ENCODE measurements at regions not wholly inside any gene's neighbourhood (a gene's known extent, or its start where the extent isn't known, plus 50 kb on each side); places are given as distances from the start of the nearest gene placed in this dataset.

GRCh38 chr3:182233957-182234356 is 522.2 kb downstream of the SOX2 start:
- DNase-seq, result no peak
- Mint-ChIP-seq H3K4me1 (no peaks in the 10 kb centered on the region), H3K9me3 (no peaks in the 10 kb centered on the region), H3K4me3 (no peak overlapping the region), H3K27ac (no peak overlapping the region), H3K36me3 (ENCODE audit: low read depth) (no peaks in the 10 kb centered on the region), H3K27me3 (no peaks in the 10 kb centered on the region)
- intact Hi-C loops (cut with micrococcal nuclease), result no loop called here

- no peaks in the 10 kb centered on the region for H3K4me1 Mint-ChIP-seq
- H3K27ac Mint-ChIP-seq, result no peak overlapping the region
- DNase-seq, result no peak
- intact Hi-C loops (cut with micrococcal nuclease), result no loop called here
- no peak overlapping the region for H3K4me3 Mint-ChIP-seq
- H3K9me3 Mint-ChIP-seq, result no peaks in the 10 kb centered on the region
- H3K27me3 Mint-ChIP-seq, result no peaks in the 10 kb centered on the region
- no peaks in the 10 kb centered on the region for H3K36me3 Mint-ChIP-seq (ENCODE audit: low read depth)
Measured at GRCh38 chr3:182234881-182235280, 523.2 kb downstream of the SOX2 start.

- Mint-ChIP-seq H3K4me3 (no peak overlapping the region), H3K9me3 (no peaks in the 10 kb centered on the region), H3K27me3 (no peaks in the 10 kb centered on the region), H3K27ac (no peak overlapping the region), H3K36me3 (ENCODE audit: low read depth) (no peaks in the 10 kb centered on the region), H3K4me1 (no peaks in the 10 kb centered on the region)
- intact Hi-C loops (cut with micrococcal nuclease), result no loop called here
- DNase-seq, result no peak
Measured at GRCh38 chr3:182235504-182235903, 523.8 kb downstream of the SOX2 start.

DNA sequence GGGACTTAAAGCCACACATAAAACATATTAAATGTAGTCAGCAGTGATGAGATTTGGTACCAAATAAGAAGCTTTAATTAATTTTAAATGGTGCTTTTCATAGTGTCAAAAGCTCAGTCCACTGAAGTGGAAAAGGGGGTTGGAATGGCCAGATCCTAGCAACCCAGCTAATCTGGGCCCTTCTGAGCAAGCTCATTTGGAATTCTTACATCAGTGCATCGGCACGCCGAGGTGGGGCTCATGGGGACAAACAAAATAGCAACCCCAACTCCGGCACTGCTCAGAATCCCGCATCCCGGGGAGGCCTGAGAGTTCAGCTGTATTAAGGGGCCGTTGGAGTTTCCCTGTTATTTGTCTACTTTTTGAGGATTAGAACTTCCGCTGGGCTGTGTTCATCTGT is 526.4 kb downstream of the SOX2 start:
- intact Hi-C loops (cut with micrococcal nuclease), result no loop called here

DNA sequence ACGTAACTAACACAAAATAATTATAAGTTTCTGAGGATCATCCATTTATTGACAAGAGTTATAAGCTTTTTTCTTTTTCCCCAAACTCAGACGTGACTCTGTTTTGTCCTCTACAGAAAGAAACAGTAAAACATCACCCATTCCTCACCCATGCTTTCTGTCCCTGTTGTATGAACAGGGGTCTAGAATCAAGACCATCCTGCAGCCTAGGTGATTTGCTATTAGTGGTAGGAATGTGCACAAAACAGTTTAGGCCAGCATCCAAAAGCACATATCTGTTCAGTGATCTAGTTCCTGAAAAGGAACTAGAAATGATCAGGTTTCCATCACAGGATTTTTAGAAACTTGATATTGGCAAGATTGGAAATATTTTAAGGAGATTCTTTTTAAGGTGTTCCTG is 527.6 kb downstream of the SOX2 start:
- Mint-ChIP-seq H3K4me1 (no peaks in the 10 kb centered on the region), H3K9me3 (no peaks in the 10 kb centered on the region), H3K36me3 (ENCODE audit: low read depth) (no peaks in the 10 kb centered on the region), H3K4me3 (no peak overlapping the region), H3K27me3 (no peaks in the 10 kb centered on the region), H3K27ac (no peak overlapping the region)
- DNase-seq, result no peak
- intact Hi-C loops (cut with micrococcal nuclease), result no loop called here

More for the DNA sequence above, 526.4 kb downstream of the SOX2 start:
- Mint-ChIP-seq H3K36me3 (ENCODE audit: low read depth) (no peaks in the 10 kb centered on the region), H3K27me3 (no peaks in the 10 kb centered on the region), H3K27ac (no peak overlapping the region), H3K4me1 (no peaks in the 10 kb centered on the region), H3K4me3 (no peak overlapping the region), H3K9me3 (no peaks in the 10 kb centered on the region)
- no peak for DNase-seq

DNA sequence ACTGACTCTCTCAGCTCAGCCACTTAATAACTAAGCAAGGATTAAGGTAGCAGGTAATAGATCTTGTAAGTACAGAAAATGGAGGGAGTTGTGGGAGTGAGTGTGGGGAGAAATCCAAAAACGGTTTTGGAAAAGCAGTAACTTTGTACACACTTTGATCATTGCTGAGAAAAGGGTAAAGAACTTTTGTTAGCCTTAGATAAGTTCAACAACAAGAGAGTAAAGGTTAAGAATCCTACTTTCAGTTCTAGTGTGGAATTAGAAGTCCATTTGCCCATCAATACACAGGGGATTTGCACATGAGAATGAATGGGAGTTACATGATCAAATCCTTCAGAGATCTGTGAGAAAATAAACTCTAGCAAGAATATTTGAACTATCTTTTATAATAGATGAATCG is 528.7 kb downstream of the SOX2 start:
- H3K9me3 Mint-ChIP-seq, result no peaks in the 10 kb centered on the region
- H3K27me3 Mint-ChIP-seq, result no peaks in the 10 kb centered on the region
- no peak overlapping the region for H3K4me3 Mint-ChIP-seq
- no peaks in the 10 kb centered on the region for H3K4me1 Mint-ChIP-seq
- no peaks in the 10 kb centered on the region for H3K36me3 Mint-ChIP-seq (ENCODE audit: low read depth)
- no peak for DNase-seq
- H3K27ac Mint-ChIP-seq, result no peak overlapping the region
- intact Hi-C loops (cut with micrococcal nuclease), result loop anchor here (10.0 kb wide), 1 partner anchor 444 kb away; no protein-coding TSS in a partner anchor

- Mint-ChIP-seq H3K36me3 (ENCODE audit: low read depth) (no peaks in the 10 kb centered on the region), H3K4me3 (no peak overlapping the region), H3K9me3 (no peaks in the 10 kb centered on the region), H3K27me3 (no peaks in the 10 kb centered on the region), H3K4me1 (no peaks in the 10 kb centered on the region), H3K27ac (no peak overlapping the region)
- intact Hi-C loops (cut with micrococcal nuclease), result loop anchor here (10.0 kb wide), 1 partner anchor 444 kb away; no protein-coding TSS in a partner anchor
- no peak for DNase-seq
Measured at GRCh38 chr3:182241196-182241765, 529.6 kb downstream of the SOX2 start.

- H3K4me1 Mint-ChIP-seq, result no peaks in the 10 kb centered on the region
- H3K27ac Mint-ChIP-seq, result no peak overlapping the region
Measured at GRCh38 chr3:182241766-182242488, 530.2 kb downstream of the SOX2 start.

GRCh38 chr3:182242489-182242942 is 530.8 kb downstream of the SOX2 start:
- intact Hi-C loops (cut with micrococcal nuclease), result loop anchor here (10.0 kb wide), 1 partner anchor 442 kb away; no protein-coding TSS in a partner anchor
- no peaks in the 10 kb centered on the region for H3K4me1 Mint-ChIP-seq
- H3K4me3 Mint-ChIP-seq, result no peak overlapping the region

More at GRCh38 chr3:182241766-182242488, 530.2 kb downstream of the SOX2 start:
- no peak for DNase-seq
- Mint-ChIP-seq H3K36me3 (ENCODE audit: low read depth) (no peaks in the 10 kb centered on the region), H3K4me3 (no peak overlapping the region), H3K9me3 (no peaks in the 10 kb centered on the region), H3K27me3 (no peaks in the 10 kb centered on the region)
- intact Hi-C loops (cut with micrococcal nuclease), result loop anchor here (10.0 kb wide), 1 partner anchor 443 kb away; no protein-coding TSS in a partner anchor

DNA sequence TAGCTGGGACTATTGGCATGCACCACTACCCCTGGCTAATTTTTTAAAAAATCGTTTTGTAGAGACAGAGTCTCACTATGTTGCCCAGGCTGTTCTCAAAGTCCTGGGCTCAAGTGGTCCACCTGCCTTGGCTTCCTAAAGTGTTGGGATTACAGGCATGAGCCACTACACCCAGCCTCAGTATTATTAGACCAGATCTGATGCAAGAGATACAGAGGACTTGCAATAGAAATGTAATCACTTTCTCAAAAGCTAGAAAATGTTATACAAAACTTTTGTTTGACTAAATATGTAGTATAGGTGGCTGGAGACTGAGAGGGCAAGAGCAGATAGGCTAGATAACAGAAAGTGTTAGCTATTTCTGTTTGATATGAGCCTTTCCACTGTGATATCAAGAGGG is 531.9 kb downstream of the SOX2 start:
- H3K27ac Mint-ChIP-seq, result no peak overlapping the region
- H3K9me3 Mint-ChIP-seq, result no peaks in the 10 kb centered on the region
- H3K27me3 Mint-ChIP-seq, result no peaks in the 10 kb centered on the region
- no peak for DNase-seq
- H3K4me1 Mint-ChIP-seq, result no peaks in the 10 kb centered on the region
- intact Hi-C loops (cut with micrococcal nuclease), result loop anchor here (10.0 kb wide), 1 partner anchor 441 kb away; no protein-coding TSS in a partner anchor
- H3K4me3 Mint-ChIP-seq, result no peak overlapping the region
- H3K36me3 Mint-ChIP-seq (ENCODE audit: low read depth), result no peaks in the 10 kb centered on the region

More at GRCh38 chr3:182242489-182242942, 530.8 kb downstream of the SOX2 start:
- H3K27me3 Mint-ChIP-seq, result no peaks in the 10 kb centered on the region
- H3K9me3 Mint-ChIP-seq, result no peaks in the 10 kb centered on the region
- H3K36me3 Mint-ChIP-seq (ENCODE audit: low read depth), result no peaks in the 10 kb centered on the region
- H3K27ac Mint-ChIP-seq, result no peak overlapping the region
- DNase-seq, result no peak

DNA sequence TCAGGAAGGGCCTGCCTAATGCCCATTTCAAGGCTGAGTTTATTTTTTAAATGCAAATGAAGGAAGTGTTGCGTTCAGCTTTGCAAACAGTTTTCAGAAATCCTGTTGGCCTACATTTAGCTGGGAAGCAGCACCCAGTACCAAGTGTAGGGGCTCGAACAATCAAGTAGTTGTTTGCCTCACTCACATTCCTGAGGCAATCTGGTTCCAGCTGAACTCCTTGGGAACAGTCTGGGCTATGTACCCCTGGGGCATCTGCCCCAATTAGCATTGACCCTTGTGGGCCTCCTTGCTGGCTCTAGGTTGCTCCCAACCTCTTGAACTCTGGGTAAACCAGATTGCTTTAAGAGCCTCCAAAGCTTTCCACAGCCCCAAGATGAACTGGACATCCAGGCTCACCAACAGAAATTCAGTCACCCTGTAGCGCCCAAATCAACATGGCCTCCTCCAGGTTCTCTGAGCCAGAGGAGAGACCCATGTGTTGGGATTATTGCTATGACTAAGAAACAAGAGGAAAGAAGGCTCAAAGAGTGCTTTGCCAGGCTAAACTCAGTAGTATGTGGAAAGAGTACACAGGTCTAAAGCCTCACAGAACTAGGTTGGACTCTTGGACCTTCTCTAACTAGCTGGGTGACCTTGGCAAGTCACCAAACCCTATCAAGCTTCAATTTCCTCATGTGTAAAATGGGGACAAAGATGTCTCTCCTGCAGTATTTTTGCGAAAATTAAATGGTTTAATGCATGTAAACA is 532.7 kb downstream of the SOX2 start:
- no peak for DNase-seq
- Mint-ChIP-seq H3K4me1 (no peaks in the 10 kb centered on the region), H3K36me3 (ENCODE audit: low read depth) (no peaks in the 10 kb centered on the region), H3K9me3 (no peaks in the 10 kb centered on the region), H3K27ac (no peak overlapping the region), H3K4me3 (no peak overlapping the region), H3K27me3 (no peaks in the 10 kb centered on the region)
- intact Hi-C loops (cut with micrococcal nuclease), result loop anchor here (10.0 kb wide), 1 partner anchor 440 kb away; no protein-coding TSS in a partner anchor

- intact Hi-C loops (cut with micrococcal nuclease), result loop anchor here (10.0 kb wide), 1 partner anchor 440 kb away; no protein-coding TSS in a partner anchor
- Mint-ChIP-seq H3K36me3 (ENCODE audit: low read depth) (no peaks in the 10 kb centered on the region), H3K4me1 (no peaks in the 10 kb centered on the region), H3K27ac (no peak overlapping the region), H3K27me3 (no peaks in the 10 kb centered on the region), H3K4me3 (no peak overlapping the region), H3K9me3 (no peaks in the 10 kb centered on the region)
- DNase-seq, result no peak
Measured at GRCh38 chr3:182245059-182245458, 533.3 kb downstream of the SOX2 start.

- H3K36me3 Mint-ChIP-seq (ENCODE audit: low read depth), result no peaks in the 10 kb centered on the region
Measured at GRCh38 chr3:182246870-182247269, 535.1 kb downstream of the SOX2 start.

More at GRCh38 chr3:182246870-182247269, 535.1 kb downstream of the SOX2 start:
- Mint-ChIP-seq H3K4me3 (no peak overlapping the region), H3K4me1 (no peaks in the 10 kb centered on the region), H3K27ac (no peak overlapping the region), H3K27me3 (no peaks in the 10 kb centered on the region), H3K9me3 (no peaks in the 10 kb centered on the region)
- intact Hi-C loops (cut with micrococcal nuclease), result loop anchor here (10.0 kb wide), 1 partner anchor 438 kb away; no protein-coding TSS in a partner anchor
- no peak for DNase-seq
